Kidney capillary endothelial cell (primary cell): ENCODE measurements at regions not wholly inside any gene's neighbourhood (a gene's known extent, or its start where the extent isn't known, plus 50 kb on each side); places are given as distances from the start of the nearest gene placed in this dataset.
A peak's percentile ranks its signal among the peaks of the same experiment; 100 is the strongest.
"Not testable (repeated sequence)": the region's sequence is repeated elsewhere in the genome, so short reads cannot be mapped to it uniquely, and the experiment has no call there.

ENCODE experiments used
- DNase-seq: peaks from one replicate; pipeline ENCODE4 v3.0.0-alpha.2; 2018; ENCODE audit warnings: low spot score

- DNase-seq = no peak
Observed at GRCh38 chr5:87139795-87140194, 127.9 kb upstream of the RASA1 start.

DNA sequence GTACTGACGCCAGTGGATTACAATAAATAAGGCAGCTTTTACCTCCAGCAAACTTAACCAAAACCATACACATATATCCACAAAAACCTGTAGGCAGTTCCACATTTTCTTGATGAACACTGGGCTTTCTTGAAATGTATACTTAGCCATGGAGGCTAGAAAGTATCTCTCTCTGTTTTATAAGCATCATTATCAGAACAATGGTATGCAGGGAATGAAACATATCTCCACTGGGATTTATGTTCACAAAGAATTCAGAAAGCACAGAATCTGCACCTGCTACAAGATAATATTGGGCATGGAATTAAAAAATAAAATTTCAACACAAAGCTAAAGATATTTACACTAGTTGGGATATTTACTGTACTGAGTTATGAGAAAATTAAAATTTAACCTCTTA, 126.1 kb upstream of the RASA1 start:
- no peak for DNase-seq

DNA sequence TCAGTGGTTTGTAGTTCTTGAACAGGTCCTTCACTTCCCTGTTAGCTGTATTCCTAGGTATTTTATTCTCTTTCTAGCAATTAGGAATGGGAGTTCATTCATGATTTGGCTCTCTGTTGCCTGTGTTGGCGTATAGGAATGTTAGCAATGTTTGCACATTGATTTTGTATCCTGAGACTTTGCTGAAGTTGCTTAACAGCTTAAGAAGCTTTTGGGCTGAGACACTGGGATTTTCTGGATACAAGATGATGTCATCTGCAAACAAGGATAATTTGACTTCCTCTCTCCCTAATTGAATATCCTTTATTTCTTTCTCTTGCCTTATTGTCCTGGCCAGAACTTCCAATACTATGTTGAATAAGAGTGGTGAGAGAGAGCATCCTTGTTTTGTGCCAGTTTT, 121.8 kb upstream of the RASA1 start:
- not testable (repeated sequence) for DNase-seq

DNA sequence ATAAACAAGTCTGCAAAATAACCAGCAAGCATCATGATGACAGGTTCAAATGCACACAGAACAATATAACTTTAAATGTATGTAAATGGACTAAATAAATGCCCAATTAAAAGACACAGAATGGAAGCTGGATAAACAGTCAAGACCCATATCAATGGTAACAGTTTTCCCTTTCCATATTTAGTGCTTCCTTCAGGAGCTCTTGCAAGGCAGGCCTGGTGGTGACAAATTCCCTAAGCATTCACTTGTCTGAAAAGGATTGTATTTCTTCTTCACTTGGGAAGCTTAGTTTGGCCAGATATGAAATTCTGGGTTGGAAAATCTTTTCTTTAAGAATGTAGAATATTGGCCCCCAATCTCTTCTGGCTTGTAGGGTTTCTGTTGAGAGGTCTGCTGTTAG, 120.2 kb upstream of the RASA1 start:
- no peak for DNase-seq

GRCh38 chr5:87150630-87151029, 117.1 kb upstream of the RASA1 start:
- DNase-seq = no peak

DNA sequence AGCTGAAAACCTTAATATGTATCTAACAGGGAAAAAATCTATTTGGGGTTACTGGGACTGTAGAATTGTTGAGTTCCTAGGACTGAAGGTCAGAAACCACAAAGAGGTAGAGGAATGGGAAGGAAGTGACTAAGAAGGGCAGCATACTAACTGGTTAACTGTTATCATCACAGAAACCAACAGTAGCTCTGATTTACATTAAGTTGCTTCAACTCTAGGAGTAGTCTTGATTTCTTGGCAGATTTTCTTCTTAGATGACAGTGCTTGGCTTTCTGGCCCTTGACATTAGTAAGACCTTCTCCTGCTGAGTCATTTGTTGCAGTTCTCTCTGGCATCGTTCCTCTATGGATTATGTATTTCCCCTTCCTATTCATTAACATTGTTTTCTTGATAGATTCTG, 116.1 kb upstream of the RASA1 start:
- peak; percentile 90 for DNase-seq

- no peak for DNase-seq
Observed at GRCh38 chr5:87152886-87153285, 114.8 kb upstream of the RASA1 start.

DNA sequence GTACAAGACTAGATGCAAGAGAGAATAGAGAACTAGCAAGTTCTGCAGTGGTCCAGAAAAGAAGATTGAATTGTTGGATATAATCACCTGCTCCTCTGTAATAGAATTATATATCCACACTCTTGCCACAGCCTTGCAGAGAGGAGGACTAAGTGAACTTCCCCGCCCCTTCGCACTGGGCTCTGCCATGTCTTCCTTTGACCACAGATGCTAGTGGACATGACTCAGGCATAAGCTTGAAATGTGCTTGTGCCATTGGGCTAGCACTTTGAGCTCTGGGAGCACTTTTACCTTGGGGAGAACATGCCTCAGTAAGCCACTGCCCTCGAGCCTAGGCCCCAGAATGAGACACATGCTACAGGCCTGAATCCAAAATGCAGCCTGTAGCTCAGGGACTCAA, 113.5 kb upstream of the RASA1 start:
- no peak for DNase-seq

GRCh38 chr5:87155106-87155505, 112.6 kb upstream of the RASA1 start:
- DNase-seq = no peak

DNA sequence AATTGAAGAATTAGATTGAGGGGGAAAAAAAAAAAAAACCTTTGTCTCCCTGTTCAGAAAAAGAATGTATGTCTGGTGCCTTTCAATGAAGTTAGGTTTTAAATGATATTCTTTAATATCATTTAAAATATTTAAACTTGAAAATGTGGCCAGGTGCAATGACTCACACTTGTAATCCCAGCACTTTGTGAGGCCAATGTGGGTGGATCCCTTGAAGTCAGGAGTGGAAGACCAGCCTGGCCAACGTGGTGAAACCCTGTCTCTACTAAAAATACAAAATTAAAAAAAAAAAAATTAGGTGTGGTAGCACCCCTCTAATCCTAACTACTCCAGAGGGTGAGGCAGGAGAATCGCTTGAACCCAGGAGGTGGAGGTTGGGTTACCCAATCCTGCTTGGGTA, 111.1 kb upstream of the RASA1 start:
- no peak for DNase-seq

- DNase-seq = no peak
Observed at GRCh38 chr5:87164409-87164808, 103.3 kb upstream of the RASA1 start.

- DNase-seq = peak; percentile 12
Observed at GRCh38 chr5:87169300-87169991, 98.2 kb upstream of the RASA1 start.

- no peak for DNase-seq
Observed at GRCh38 chr5:87170799-87171198, 96.9 kb upstream of the RASA1 start.

GRCh38 chr5:87182649-87183048, 85.0 kb upstream of the RASA1 start:
- no peak for DNase-seq

DNA sequence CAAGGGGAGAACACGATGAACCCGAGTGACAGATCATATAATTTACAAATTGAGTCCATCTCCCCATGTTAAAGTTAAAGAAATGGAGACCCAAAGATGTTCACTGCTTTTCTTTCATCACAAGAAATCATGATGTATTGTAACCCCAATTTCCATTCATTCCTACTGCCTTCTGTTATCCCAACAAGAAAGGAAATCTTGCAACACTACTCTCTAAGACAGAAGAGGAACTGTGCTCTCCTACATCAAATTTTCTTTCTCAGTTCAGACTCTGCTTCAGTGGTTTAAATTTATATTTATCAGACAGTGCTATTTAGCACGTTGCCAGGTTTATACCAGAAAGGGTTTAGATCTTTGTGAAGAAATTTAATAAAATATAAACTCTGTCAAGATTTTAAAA, 83.8 kb upstream of the RASA1 start:
- no peak for DNase-seq

DNA sequence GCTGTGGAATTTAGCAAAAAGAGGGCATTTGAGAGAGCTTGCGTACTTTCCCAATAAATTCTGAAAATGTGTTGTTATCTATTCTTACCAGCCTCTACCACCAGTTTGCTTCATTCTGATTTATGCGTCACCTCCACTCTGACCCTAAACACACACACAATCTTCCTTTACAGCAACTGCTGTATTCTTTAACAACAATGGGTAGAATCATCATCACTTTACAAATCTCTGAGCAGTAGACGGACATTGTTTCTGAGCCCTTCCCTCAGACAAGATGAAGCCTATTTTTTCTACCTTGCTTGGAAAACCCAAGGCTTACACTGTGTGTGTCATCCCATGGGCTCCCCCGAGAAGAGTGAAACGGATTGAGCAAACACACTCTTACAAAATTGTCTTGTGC, 83.1 kb upstream of the RASA1 start:
- peak; percentile 36 for DNase-seq

DNA sequence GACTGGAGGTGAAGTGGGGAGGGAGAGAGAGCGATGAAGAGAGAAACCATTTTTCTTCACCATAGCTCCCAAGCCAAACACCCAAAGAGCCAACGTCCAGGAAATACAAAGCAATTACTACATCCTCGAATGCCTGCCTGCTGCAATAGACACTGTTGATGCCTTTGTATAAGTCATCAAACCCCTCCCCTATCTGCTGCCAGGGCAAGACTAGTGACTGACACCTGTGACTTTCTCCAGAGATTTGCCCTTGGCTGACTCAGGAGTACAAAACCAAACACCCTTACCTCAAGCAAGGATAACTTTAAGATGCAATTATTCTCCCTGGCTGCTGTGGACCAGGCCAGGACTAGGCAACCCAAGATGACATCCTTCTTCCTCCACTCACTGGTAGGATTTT, 81.8 kb upstream of the RASA1 start:
- peak; percentile 26 for DNase-seq

GRCh38 chr5:87188391-87188790, 79.3 kb upstream of the RASA1 start:
- DNase-seq = no peak

DNA sequence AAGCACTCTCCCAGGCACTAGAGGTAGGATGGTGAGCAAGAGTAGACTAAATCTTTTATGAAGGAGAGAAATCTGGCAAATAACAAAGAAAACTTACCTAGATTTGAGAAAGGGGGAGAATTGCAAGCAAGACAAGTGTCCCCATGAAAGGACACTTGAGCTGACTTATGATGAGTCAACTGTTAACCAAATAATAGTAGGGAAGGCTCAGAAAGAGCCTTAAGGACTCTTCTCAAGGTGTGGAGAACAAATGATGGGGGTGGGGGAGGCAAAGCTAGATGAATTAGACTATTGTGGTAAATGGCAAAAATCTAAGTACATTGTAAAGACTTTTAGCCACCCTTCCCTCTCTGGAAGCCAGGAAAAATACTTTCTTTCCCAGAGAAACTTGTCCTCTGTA, 77.6 kb upstream of the RASA1 start:
- no peak for DNase-seq

DNA sequence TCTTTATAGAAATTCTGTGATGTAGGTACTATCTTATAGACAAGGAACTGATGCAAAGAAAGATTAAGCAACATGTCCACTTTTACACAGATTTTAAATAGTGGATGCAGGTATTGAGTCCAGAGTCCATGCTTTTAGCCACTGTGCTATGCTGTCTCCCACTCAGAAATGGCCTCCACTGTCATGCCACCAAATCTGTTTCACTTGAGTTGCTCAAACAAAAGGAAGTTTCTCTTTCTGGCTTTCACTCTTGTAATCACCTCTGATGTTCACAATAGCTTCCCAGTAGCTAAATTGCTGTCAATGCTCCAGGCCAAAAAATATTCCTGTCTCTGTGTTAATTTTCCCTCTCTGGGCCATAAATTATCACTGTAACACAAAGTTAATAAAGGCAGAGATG, 77.0 kb upstream of the RASA1 start:
- no peak for DNase-seq

- DNase-seq = no peak
Observed at GRCh38 chr5:87191645-87192044, 76.0 kb upstream of the RASA1 start.

- DNase-seq = peak; percentile 90
Observed at GRCh38 chr5:87195104-87195591, 72.5 kb upstream of the RASA1 start.

GRCh38 chr5:87195616-87196015, 72.1 kb upstream of the RASA1 start:
- peak; percentile 33 for DNase-seq

- DNase-seq = no peak
Observed at GRCh38 chr5:87198010-87198409, 69.7 kb upstream of the RASA1 start.
